Neutrophil (primary cell): ENCODE measurements at regions not wholly inside any gene's neighbourhood (a gene's known extent, or its start where the extent isn't known, plus 50 kb on each side); places are given as distances from the start of the nearest gene placed in this dataset.

ENCODE experiments used
- H3K27ac ChIP-seq: fragments of 200-600 bp; sonication (generic); 2 replicates; pipeline ENCODE4 v1.5.1; 2016; ENCODE audit warnings: mild to moderate bottlenecking, moderate library complexity
- H3K27me3 ChIP-seq: fragments of 200-600 bp; sonication (generic); 2 replicates; pipeline ENCODE4 v1.6.0; 2016; ENCODE audit warnings: mild to moderate bottlenecking
- H3K36me3 ChIP-seq: fragments of 200-600 bp; sonication (generic); 2 replicates; pipeline ENCODE4 v1.5.1; 2017
- H3K4me1 ChIP-seq, 2 experiments: fragments of 200-600 bp in 1 of 2; sonication (generic) in 1 of 2; 1 replicate in 1 of 2; 2 replicates in 1 of 2; pipeline versions ENCODE4 v1.5.1 to v1.6.1; 2013 to 2016; ENCODE audit warnings: low read depth in 1 of 2, low read length in 1 of 2, mild to moderate bottlenecking in 1 of 2, moderate library complexity in 1 of 2; ENCODE audit not compliant: control insufficient read depth in 1 of 2, insufficient read depth in 1 of 2
- H3K4me3 ChIP-seq, 2 experiments: fragments of 200-600 bp in 1 of 2; sonication (generic) in 1 of 2; 1 replicate in 1 of 2; 2 replicates in 1 of 2; pipeline ENCODE4 v1.5.1; 2013 to 2016; ENCODE audit warnings: low read depth in 1 of 2, low read length in 1 of 2, mild to moderate bottlenecking in 1 of 2, moderate library complexity in 1 of 2
- H3K9me3 ChIP-seq: fragments of 200-600 bp; sonication (generic); 2 replicates; pipeline ENCODE4 v1.5.1; 2016
- CTCF ChIP-seq: fragments of 200-600 bp; sonication (generic); IDR thresholded peaks from 2 replicates; pipeline ENCODE4 v1.5.1; 2016; ENCODE audit warnings: antibody characterized with exemption

DNA sequence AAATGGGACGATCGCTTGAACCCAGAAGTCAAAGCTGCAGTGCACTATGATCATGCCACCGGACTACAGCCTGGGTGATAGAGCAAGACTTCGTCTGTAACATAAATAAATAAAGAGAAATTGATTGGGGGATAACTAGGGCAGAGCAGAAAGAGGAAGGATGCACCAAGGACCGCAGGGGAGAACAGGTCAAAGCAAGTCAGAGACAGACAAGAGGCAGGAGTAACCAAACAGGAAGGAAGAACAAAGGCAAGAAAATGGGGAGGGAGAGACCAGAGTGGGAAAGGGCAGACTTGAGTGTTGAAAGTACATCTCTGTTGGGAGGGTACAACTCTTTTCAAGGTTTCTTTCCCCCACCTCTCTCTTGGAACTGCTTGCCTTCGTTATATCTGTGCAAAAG is 50.8 kb upstream of the ELK3 start:
- Histone ChIP-seq H3K9me3 (no peaks in the 10 kb centered on the region), H3K4me1 (peaks cover 14 to 17% of the 10 kb centered on the region in 2 experiments), H3K27ac (peak overlapping the region; percentile 35), H3K36me3 (no peaks in the 10 kb centered on the region), H3K27me3 (no peaks in the 10 kb centered on the region), H3K4me3 (peak overlapping the region in 1 of 2 experiments; percentile 3)
- TF ChIP-seq CTCF = no peak

GRCh38 chr12:96143827-96144565 is 50.2 kb upstream of the ELK3 start:
- H3K4me3 ChIP-seq = peak overlapping the region in 1 of 2 experiments; percentile 3
- peak overlapping the region; percentile 35 for H3K27ac ChIP-seq
- no peaks in the 10 kb centered on the region for H3K27me3 ChIP-seq
- H3K36me3 ChIP-seq = no peaks in the 10 kb centered on the region
- no peak for TF ChIP-seq CTCF
- peaks cover 14 to 17% of the 10 kb centered on the region in 2 experiments for H3K4me1 ChIP-seq
- no peaks in the 10 kb centered on the region for H3K9me3 ChIP-seq
